SU-DHL-6 (cell line): ENCODE measurements at regions not wholly inside any gene's neighbourhood (a gene's known extent, or its start where the extent isn't known, plus 50 kb on each side); places are given as distances from the start of the nearest gene placed in this dataset.

Source experiments
- CTCF ChIP-seq: fragments of 200-600 bp; sonication (generic); IDR thresholded peaks from one replicate; pipeline ENCODE4 v1.5.1; 2017; ENCODE audit warnings: antibody characterized with exemption, mild to moderate bottlenecking, low read length, moderate library complexity; ENCODE audit not compliant: insufficient read depth, poor library complexity, severe bottlenecking
- EZH2phosphoT487 ChIP-seq: fragments of 200-600 bp; sonication (generic), shearing (Covaris generic); conservative IDR thresholded peaks from 2 replicates; pipeline ENCODE4 v1.6.1; 2018; ENCODE audit warnings: mild to moderate bottlenecking, antibody characterized with exemption, low read length, moderate library complexity, mixed read lengths

- no peak for TF ChIP-seq EZH2phosphoT487
- no peak for TF ChIP-seq CTCF
These were observed 55.1 kb upstream of the STARD13 start for GRCh38 chr13:33340631-33341030.
